ENCODE measurements at regions not wholly inside any gene's neighbourhood (a gene's known extent, or its start where the extent isn't known, plus 50 kb on each side); places are given as distances from the start of the nearest gene placed in this dataset.

- TF ChIP-seq CTCF (IDR thresholded peaks at IDR 0.05) = no peak
- Histone ChIP-seq H3K4me1 (ENCODE audit: insufficient read depth, low read length) (no peaks in the 10 kb centered on the region), H3K4me3 (ENCODE audit: low read length) (no peak overlapping the region), H3K27ac (ENCODE audit: low read depth in 1 of 2, low read length in 2 of 2) (no peak overlapping the region), H3K27me3 (ENCODE audit: control insufficient read depth in 1 of 2, insufficient read depth in 2 of 2, low read length in 2 of 2) (peaks cover 13 to 15% of the 10 kb centered on the region in 2 experiments), H3K36me3 (ENCODE audit: insufficient read depth, low read length) (no peaks in the 10 kb centered on the region), H3K9me3 (ENCODE audit: control insufficient read depth in 1 of 2, insufficient read depth in 1 of 2, low read length in 2 of 2) (no peaks in the 10 kb centered on the region)
- Mint-ChIP-seq H3K4me1 (ENCODE audit: low read depth) (no peaks in the 10 kb centered on the region), H3K27me3 (peaks cover 52% of the 10 kb centered on the region), H3K4me3 (no peak overlapping the region), H3K36me3 (ENCODE audit: low read depth) (no peaks in the 10 kb centered on the region), H3K9me3 (no peaks in the 10 kb centered on the region), H3K27ac (no peak overlapping the region)
- DNase-seq = no peak
- intact Hi-C loops (cut with DNase I, micrococcal nuclease) = no loop called here
- ChIA-PET POLR2A (no interaction called here), CTCF (no interaction called here)
- ATAC-seq (ENCODE audit: poor library complexity) = no peak
These were observed 83.3 kb downstream of the RAMP3 start for GRCh38 chr7:45240926-45241325.

GRCh38 chr7:45241339-45242109 is 83.9 kb downstream of the RAMP3 start:
- DNase-seq (no peak), ATAC-seq (ENCODE audit: poor library complexity) (no peak)
- TF ChIP-seq CTCF (IDR thresholded peaks at IDR 0.05) = no peak
- Mint-ChIP-seq H3K4me3 (no peak overlapping the region), H3K4me1 (ENCODE audit: low read depth) (no peaks in the 10 kb centered on the region), H3K27ac (no peak overlapping the region), H3K9me3 (no peaks in the 10 kb centered on the region), H3K27me3 (peaks cover 56% of the 10 kb centered on the region), H3K36me3 (ENCODE audit: low read depth) (no peaks in the 10 kb centered on the region)
- Histone ChIP-seq H3K36me3 (ENCODE audit: insufficient read depth, low read length) (no peaks in the 10 kb centered on the region), H3K27ac (ENCODE audit: low read depth in 1 of 2, low read length in 2 of 2) (no peak overlapping the region), H3K27me3 (ENCODE audit: control insufficient read depth in 1 of 2, insufficient read depth in 2 of 2, low read length in 2 of 2) (peaks cover 15 to 20% of the 10 kb centered on the region in 2 experiments), H3K4me3 (ENCODE audit: low read length) (no peak overlapping the region), H3K9me3 (ENCODE audit: control insufficient read depth in 1 of 2, insufficient read depth in 1 of 2, low read length in 2 of 2) (no peaks in the 10 kb centered on the region), H3K4me1 (ENCODE audit: insufficient read depth, low read length) (no peaks in the 10 kb centered on the region)
- POLR2A ChIA-PET = no interaction called here
- CTCF ChIA-PET = no interaction called here
- intact Hi-C loops (cut with DNase I, micrococcal nuclease) = no loop called here

GRCh38 chr7:45242261-45242660 is 84.7 kb downstream of the RAMP3 start:
- DNase-seq (no peak), ATAC-seq (ENCODE audit: poor library complexity) (no peak)
- Histone ChIP-seq H3K4me3 (ENCODE audit: low read length) (no peak overlapping the region), H3K4me1 (ENCODE audit: insufficient read depth, low read length) (no peaks in the 10 kb centered on the region), H3K27ac (ENCODE audit: low read depth in 1 of 2, low read length in 2 of 2) (no peak overlapping the region), H3K27me3 (ENCODE audit: control insufficient read depth in 1 of 2, insufficient read depth in 2 of 2, low read length in 2 of 2) (peaks cover 19 to 20% of the 10 kb centered on the region in 2 experiments), H3K36me3 (ENCODE audit: insufficient read depth, low read length) (no peaks in the 10 kb centered on the region), H3K9me3 (ENCODE audit: control insufficient read depth in 1 of 2, insufficient read depth in 1 of 2, low read length in 2 of 2) (no peaks in the 10 kb centered on the region)
- H3K4me3 Mint-ChIP-seq = no peak overlapping the region
- POLR2A ChIA-PET = no interaction called here
- no peak overlapping the region for H3K27ac Mint-ChIP-seq
- H3K4me1 Mint-ChIP-seq (ENCODE audit: low read depth) = no peaks in the 10 kb centered on the region
- H3K27me3 Mint-ChIP-seq = peaks cover 63% of the 10 kb centered on the region
- CTCF ChIA-PET = no interaction called here
- no peak for TF ChIP-seq CTCF (IDR thresholded peaks at IDR 0.05)
- intact Hi-C loops (cut with DNase I, micrococcal nuclease) = no loop called here
- peaks cover 2% of the 10 kb centered on the region for H3K36me3 Mint-ChIP-seq (ENCODE audit: low read depth)
- H3K9me3 Mint-ChIP-seq = peaks cover 2% of the 10 kb centered on the region
